ENCODE measurements at regions not wholly inside any gene's neighbourhood (a gene's known extent, or its start where the extent isn't known, plus 50 kb on each side); places are given as distances from the start of the nearest gene placed in this dataset.

- no peak for FAIRE-seq
Observed at GRCh38 chr1:80837066-80837465, 963.7 kb upstream of the ADGRL2 start.

DNA sequence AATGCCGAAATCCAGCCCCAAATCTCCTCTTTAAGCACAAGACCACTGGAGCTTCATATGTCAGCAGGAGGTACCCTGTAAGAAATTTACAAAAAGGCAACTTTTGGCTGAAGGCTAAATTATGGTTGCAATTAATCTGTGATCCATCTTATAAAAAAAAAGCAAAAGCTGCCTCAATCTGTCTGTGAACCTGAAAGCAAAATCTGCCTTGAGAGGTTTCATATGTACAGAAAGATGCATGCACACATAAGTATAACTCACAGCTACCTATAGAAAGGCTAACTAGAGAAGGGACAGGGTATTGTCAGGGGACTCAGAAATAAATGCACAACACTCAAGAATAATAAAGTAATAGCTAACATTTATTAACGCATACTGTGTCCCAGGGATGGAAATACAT, 964.2 kb upstream of the ADGRL2 start:
- FAIRE-seq = no peak

GRCh38 chr1:80827666-80828065, 973.1 kb upstream of the ADGRL2 start:
- FAIRE-seq = no peak

GRCh38 chr1:80825067-80825466, 975.7 kb upstream of the ADGRL2 start:
- no peak for FAIRE-seq

GRCh38 chr1:80818211-80818610, 982.5 kb upstream of the ADGRL2 start:
- FAIRE-seq = no peak

DNA sequence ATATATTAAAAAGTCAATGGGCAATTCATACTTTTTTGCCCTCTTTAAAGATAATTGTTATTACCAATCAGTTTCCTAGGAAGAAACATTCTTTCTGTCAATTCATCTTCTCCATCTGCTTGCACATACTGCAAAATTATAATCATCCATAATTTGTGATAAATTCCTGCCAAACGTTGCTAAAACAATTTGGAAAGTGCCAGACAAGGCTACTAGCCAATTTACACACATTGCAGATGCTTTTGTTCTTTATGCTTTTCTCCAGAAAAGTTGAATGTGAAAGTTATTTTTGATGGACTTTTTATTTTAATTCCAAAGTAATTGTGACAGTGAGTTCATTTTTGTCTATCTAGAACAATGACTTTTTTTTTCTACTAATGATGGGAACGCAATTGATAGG, 992.8 kb upstream of the ADGRL2 start:
- FAIRE-seq = no peak

GRCh38 chr1:80806431-80806830, 994.3 kb upstream of the ADGRL2 start:
- no peak for FAIRE-seq

- no peak for FAIRE-seq
Observed at GRCh38 chr1:80801695-80802094, 999.0 kb upstream of the ADGRL2 start.

GRCh38 chr1:80799457-80799856, 1001.3 kb upstream of the ADGRL2 start:
- no peak for FAIRE-seq

DNA sequence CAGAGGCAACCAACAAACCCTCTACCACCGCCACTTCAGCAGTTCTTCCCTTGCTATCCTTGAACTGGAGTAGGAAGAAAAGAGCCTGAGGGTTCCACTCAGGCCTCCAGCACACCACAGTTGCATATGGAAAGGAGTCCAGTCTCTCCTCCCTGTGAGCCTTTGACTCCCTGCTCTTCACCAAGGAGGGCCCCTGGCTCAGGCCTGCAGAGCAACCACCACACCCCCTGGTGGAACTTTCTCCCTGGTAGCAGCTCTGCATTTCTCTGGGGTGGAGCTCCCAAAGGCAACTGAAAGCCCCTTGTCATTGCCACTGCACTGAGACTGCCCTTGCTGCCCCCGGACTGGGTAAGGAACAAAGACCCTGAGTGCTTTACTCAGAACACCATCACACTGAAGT, 1021.5 kb upstream of the ADGRL2 start:
- no peak for FAIRE-seq

GRCh38 chr1:80778094-80778840, 1022.5 kb upstream of the ADGRL2 start:
- no peak for FAIRE-seq

DNA sequence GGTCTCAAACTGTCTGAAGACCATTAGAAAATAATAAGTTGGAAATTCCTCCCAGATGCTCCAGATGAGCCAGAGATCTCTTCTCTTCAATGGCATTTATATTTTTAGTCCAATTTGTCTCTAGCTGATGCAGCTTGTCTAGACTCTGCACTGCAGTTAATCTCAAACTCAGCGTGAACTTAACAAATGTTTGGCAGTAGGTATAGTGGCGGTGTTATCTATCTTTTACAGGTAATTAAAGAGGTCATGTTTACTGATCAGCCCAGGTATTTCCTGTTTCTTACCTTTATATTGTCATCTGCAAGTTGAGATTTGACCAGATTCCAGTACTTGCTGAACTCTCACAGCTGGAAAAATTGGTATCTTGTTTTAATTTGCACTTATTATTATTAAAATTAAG, 1024.5 kb upstream of the ADGRL2 start:
- FAIRE-seq = no peak

GRCh38 chr1:80769208-80769750, 1031.5 kb upstream of the ADGRL2 start:
- no peak for FAIRE-seq

- no peak for FAIRE-seq
Observed at GRCh38 chr1:80767711-80768110, 1033.0 kb upstream of the ADGRL2 start.

- FAIRE-seq = no peak
Observed at GRCh38 chr1:80759354-80759753, 1041.4 kb upstream of the ADGRL2 start.

DNA sequence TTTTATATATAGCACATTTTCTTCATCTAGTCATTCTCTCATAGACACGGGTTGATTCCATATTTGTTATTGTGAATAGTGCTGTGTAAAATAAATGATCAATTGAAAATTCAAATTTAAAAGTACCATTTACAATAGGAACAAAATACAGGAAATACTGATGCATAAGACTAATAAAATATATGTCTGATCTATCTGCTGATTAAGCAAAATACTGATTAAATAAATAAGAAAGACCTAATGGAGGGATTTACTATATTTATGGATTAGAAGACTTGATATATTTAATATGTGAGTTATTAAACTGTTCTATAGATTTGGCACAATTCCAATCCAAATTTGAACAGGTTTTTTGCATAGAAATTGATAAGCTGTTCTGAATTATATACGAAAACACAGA, 1044.8 kb upstream of the ADGRL2 start:
- FAIRE-seq = no peak

- FAIRE-seq = no peak
Observed at GRCh38 chr1:80751204-80751603, 1049.5 kb upstream of the ADGRL2 start.

GRCh38 chr1:80731241-80731894, 1069.4 kb upstream of the ADGRL2 start:
- no peak for FAIRE-seq

DNA sequence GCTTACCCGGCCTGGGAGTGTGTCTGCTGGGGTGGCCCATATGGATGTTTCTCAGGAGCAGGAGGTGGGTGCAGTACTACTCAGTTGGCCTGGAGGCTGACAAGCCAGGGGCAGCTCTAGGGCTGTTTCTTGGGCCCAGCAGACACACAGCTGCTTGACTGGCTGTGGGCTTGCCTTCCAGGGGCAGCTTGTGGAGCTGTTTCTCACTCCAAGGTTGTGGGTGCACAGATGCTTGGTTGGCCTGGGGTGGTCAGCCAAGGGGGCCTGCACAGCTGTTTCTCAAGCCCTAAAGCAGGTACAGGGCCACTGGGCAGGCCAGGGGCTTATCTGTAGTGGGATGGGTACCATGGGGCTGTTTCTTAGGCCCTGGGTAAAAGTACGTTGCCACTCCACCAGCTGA, 1078.1 kb upstream of the ADGRL2 start:
- FAIRE-seq = no peak

DNA sequence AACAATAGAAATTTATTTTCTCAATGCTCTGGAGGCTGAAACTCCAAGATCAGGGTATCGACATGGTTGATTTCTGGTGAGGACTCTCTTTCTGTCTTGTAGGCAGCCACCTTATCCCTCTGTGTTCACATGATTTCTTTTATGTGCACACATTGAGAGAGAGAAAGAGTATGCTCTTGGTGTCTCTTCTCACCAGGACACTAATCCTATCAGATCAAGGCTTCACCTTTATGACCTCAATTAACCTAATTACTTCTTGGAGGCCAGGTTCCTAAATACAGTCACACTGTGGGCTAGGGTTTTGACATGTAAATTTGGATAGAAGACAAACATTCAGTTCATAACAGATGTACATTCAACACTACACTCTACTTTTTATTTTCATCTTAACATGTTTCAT, 1094.2 kb upstream of the ADGRL2 start:
- FAIRE-seq = no peak

- FAIRE-seq = no peak
Observed at GRCh38 chr1:80678438-80678837, 1122.3 kb upstream of the ADGRL2 start.

DNA sequence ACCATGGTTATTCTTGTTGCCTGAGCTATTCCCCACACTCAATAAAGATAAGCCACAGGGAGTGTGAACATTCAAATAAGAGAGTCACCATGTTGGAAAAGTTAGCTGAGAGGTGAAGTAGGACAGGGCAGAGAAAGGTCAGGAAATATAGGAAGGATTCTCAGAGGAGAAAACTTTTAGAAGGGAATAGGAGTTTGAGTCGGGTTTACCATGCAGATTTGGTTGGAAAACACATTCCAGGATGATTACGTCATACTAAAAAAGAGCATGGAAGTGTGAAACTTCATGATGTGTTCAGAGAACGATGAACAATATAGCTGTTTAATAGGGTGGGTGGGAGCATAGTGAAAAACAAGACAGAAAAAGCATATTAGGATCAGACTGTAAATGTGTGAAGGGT, 1125.3 kb upstream of the ADGRL2 start:
- no peak for FAIRE-seq

DNA sequence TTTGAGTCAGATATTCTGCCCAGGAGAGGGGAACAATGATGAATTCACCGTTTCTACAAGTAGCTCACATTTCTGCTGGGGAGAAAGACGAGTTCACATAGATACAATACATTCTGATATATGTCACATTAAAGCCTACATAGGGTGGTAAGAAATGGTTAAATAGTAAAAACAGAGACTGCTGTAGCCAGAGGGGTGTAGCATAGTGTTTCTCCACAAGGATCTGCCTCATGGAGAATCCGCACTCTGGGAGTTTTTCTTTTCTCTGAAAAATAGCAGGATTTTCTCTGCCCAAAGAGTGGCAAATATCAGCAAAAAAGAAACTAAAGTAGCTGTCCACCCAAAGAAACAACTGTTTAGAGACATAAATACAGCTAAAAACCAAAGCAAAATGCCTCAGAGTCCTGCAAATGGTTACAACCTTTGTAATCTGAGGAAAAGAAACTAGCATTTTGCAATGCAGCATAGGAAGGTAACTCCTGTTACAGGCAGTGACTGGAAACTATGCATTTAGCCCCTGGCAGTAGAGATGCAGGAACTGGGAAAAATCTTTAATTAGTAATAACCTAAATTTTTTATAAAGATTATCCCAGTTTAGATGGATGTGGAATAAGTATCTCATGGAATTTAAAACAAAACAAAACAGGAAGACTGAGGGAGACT, 1126.7 kb upstream of the ADGRL2 start:
- FAIRE-seq = no peak

DNA sequence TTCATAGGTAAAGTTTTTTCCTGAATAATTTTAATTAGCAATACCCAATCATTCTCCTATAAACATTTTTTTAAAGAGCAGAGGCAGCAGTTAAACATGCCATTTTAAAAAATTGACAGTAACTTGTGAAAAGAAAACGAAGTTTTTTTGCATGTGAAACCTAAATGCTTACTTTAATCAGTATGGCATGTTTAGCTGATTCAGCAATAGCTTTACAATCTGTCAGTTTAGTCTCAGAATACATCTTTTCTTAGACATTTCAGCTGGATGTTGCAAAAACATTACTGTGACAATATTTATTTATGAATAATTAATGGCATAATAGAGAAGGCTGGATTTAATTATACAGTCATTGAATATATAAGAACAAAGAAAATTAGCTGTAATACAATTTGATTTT, 1132.4 kb upstream of the ADGRL2 start:
- FAIRE-seq = no peak

Measured in A204.1 (cell line).